K562 (cell line): ENCODE measurements at regions not wholly inside any gene's neighbourhood (a gene's known extent, or its start where the extent isn't known, plus 50 kb on each side); places are given as distances from the start of the nearest gene placed in this dataset.

Source experiments
- ATAC-seq: fragments of 200-7000 bp; cut with Tn5 transposase; 3 replicates; pipeline ENCODE4 v1.9.1; 2020; ENCODE audit warnings: moderate library complexity
- BruUV-seq: library from RNA; stranded (reverse); fragments of 400-500 nt; replicated peaks from 2 replicates; lab custom pipeline; 2021; lab: Mats Ljungman, UMichigan
- CTCF ChIA-PET: fragments of 300-600 bp; formaldehyde crosslinking; extraction: SDS; loops from one replicate; lab custom pipeline; 2021; ENCODE audit warnings: low intra/inter-chr PET ratio; lab: Yijun Ruan, JAX
- POLR2A ChIA-PET: fragments of 300-600, 350-650 bp; sonication (Branson Sonifier 250); formaldehyde crosslinking; extraction: SDS; loops from one replicate; lab custom pipeline; 2021; ENCODE audit warnings: antibody characterized with exemption, inconsistent platforms; lab: Yijun Ruan, JAX
- DNase-seq, 4 experiments: peaks; one replicate each; pipeline versions ENCODE4 v3.0.0 to v3.0.0-alpha.2; 2011 to 2018; ENCODE audit warnings: low spot score in 3 of 4, mixed read lengths in 3 of 4; ENCODE audit errors: extremely low read depth in 1 of 4
- FAIRE-seq: peaks from 2 replicates; lab custom pipeline; 2011; peaks lifted over from hg19 to GRCh38; lab: Jason Lieb, UNC
- H2AFZ ChIP-seq: 2 replicates; pipeline ENCODE4 v1.6.0; 2011; ENCODE audit warnings: low read depth, low read length, control low read depth, inconsistent platforms
- H3K27ac ChIP-seq: fragments of 200-600 bp; 3 replicates; pipeline ENCODE4 v1.8.0; 2011; ENCODE audit warnings: low read depth, mild to moderate bottlenecking, control low read depth, inconsistent platforms, low read length, moderate library complexity, mixed read lengths; ENCODE audit errors: extremely low read depth
- H3K27me3 ChIP-seq, 2 experiments: fragments of 300-600 bp in 1 of 2; 2 replicates in 1 of 2; 3 replicates in 1 of 2; pipeline versions ENCODE4 v1.6.0 to v1.8.0; 2011; ENCODE audit warnings: inconsistent platforms in 2 of 2, low read length in 2 of 2, mild to moderate bottlenecking in 1 of 2, mixed read lengths in 1 of 2, moderate library complexity in 1 of 2; ENCODE audit not compliant: control insufficient read depth in 2 of 2, insufficient read depth in 2 of 2
- H3K36me3 ChIP-seq: fragments of 300-600 bp; 3 replicates; pipeline ENCODE4 v1.8.0; 2011; ENCODE audit warnings: mild to moderate bottlenecking, low read length, inconsistent platforms; ENCODE audit not compliant: control insufficient read depth, insufficient read depth
- H3K4me1 ChIP-seq, 2 experiments: fragments of 200-600 bp in 1 of 2; replicated peaks in 1 of 2; 2 replicates in 1 of 2; 3 replicates in 1 of 2; pipeline versions ENCODE4 v1.5.1 to v1.8.0; 2011; ENCODE audit warnings: inconsistent platforms in 2 of 2, low read length in 2 of 2, mild to moderate bottlenecking in 1 of 2, mixed read lengths in 1 of 2, moderate library complexity in 1 of 2; ENCODE audit not compliant: control insufficient read depth in 2 of 2, insufficient read depth in 2 of 2
- H3K4me2 ChIP-seq: 2 replicates; pipeline ENCODE4 v1.6.1; 2011; ENCODE audit warnings: low read length, control low read depth, inconsistent platforms, mixed read lengths; ENCODE audit not compliant: insufficient read depth
- H3K4me3 ChIP-seq: fragments of 200-600 bp; sonication (generic), shearing (Covaris generic); 2 replicates; pipeline ENCODE4 v1.5.1; 2016; ENCODE audit warnings: control low read depth, inconsistent platforms
- H3K79me2 ChIP-seq: fragments of 200-600 bp; 3 replicates; pipeline ENCODE4 v1.8.0; 2011; ENCODE audit warnings: low read length, inconsistent platforms; ENCODE audit not compliant: control insufficient read depth, insufficient read depth
- H3K9ac ChIP-seq, 2 experiments: 2 replicates each; pipeline versions ENCODE4 v1.6.0 to v1.6.1; 2011; ENCODE audit warnings: low read depth in 2 of 2, low read length in 2 of 2, control low read depth in 1 of 2, inconsistent platforms in 1 of 2, mild to moderate bottlenecking in 1 of 2, mixed read lengths in 1 of 2; ENCODE audit not compliant: insufficient read depth in 1 of 2
- H3K9me1 ChIP-seq: one replicate; pipeline ENCODE4 v1.6.0; 2011; ENCODE audit warnings: inconsistent platforms, mild to moderate bottlenecking, low read length, moderate library complexity; ENCODE audit not compliant: control insufficient read depth, insufficient read depth
- H3K9me3 ChIP-seq: replicated peaks from 2 replicates; pipeline ENCODE4 v1.5.1; 2011; ENCODE audit warnings: low read depth, low read length, inconsistent platforms; ENCODE audit not compliant: control insufficient read depth, insufficient read depth
- H4K20me1 ChIP-seq: replicated peaks from 2 replicates; pipeline ENCODE4 v1.6.1; 2011; ENCODE audit warnings: low read length, inconsistent platforms, mixed read lengths; ENCODE audit not compliant: control insufficient read depth, insufficient read depth
- DMBX1 ChIP-seq: fragments of 250-450 bp; sonication (Bioruptor Pico); IDR thresholded peaks from 2 replicates; pipeline ENCODE4 v1.8.0; 2022; ENCODE audit warnings: inconsistent platforms, mild to moderate bottlenecking, moderate library complexity, borderline replicate concordance
- FOXA3 ChIP-seq, 2 experiments: fragments of 450-650 bp in 1 of 2; sonication (generic) in 1 of 2; formaldehyde crosslinking; IDR thresholded peaks in 1 of 2; conservative IDR thresholded peaks in 1 of 2; 2 replicates each; pipeline versions ENCODE4 v1.4.0 to v1.8.0; 2020 to 2022; ENCODE audit warnings: mild to moderate bottlenecking in 2 of 2, missing genetic modification reagents in 1 of 2
- KDM1A ChIP-seq, 2 experiments: fragments of 450-650 bp; IDR thresholded peaks; 2 replicates each; pipeline ENCODE4 v1.6.1; 2016; ENCODE audit warnings: mild to moderate bottlenecking in 2 of 2
- PHB ChIP-seq: fragments of 250-450 bp; sonication (Bioruptor Pico); IDR thresholded peaks from 2 replicates; pipeline ENCODE4 v1.5.0; 2021
- PRPF4 ChIP-seq: fragments of 200-400 bp; formaldehyde crosslinking; IDR thresholded peaks from one replicate; pipeline ENCODE4 v1.6.1; 2017; ENCODE audit warnings: low read length, low read depth, mild to moderate bottlenecking; ENCODE audit not compliant: insufficient read depth, poor library complexity, severe bottlenecking
- RUNX1 ChIP-seq: sonication (generic); IDR thresholded peaks from 2 replicates; pipeline ENCODE4 v1.6.1; 2016; ENCODE audit warnings: antibody characterized with exemption, low read depth
- SIRT6 ChIP-seq: IDR thresholded peaks from one replicate; pipeline ENCODE4 v1.6.1; 2012; ENCODE audit warnings: low read depth, mild to moderate bottlenecking, control low read depth, inconsistent platforms, low read length, moderate library complexity
- SMARCC2 ChIP-seq: fragments of 450-650 bp; IDR thresholded peaks from 2 replicates; pipeline ENCODE4 v1.6.1; 2017; ENCODE audit warnings: antibody characterized with exemption, moderate library complexity, mild to moderate bottlenecking, low read depth
- TAL1 ChIP-seq: fragments of 450-650 bp; IDR thresholded peaks from 2 replicates; pipeline ENCODE4 v1.6.1; 2016; ENCODE audit warnings: mild to moderate bottlenecking
- ZBTB49 ChIP-seq: sonication (generic); formaldehyde crosslinking; IDR thresholded peaks from 2 replicates; pipeline ENCODE4 v1.8.0; 2022; ENCODE audit warnings: missing genetic modification reagents, mild to moderate bottlenecking, borderline replicate concordance
- ZFP30 ChIP-seq: fragments of 250-450 bp; sonication (Bioruptor Pico); IDR thresholded peaks from 2 replicates; pipeline ENCODE4 v1.8.0; 2022; ENCODE audit warnings: moderate library complexity, mild to moderate bottlenecking, inconsistent platforms, borderline replicate concordance
- ZNF282 ChIP-seq: sonication (generic); formaldehyde crosslinking; IDR thresholded peaks from 2 replicates; pipeline ENCODE4 v1.8.1; 2023; ENCODE audit warnings: missing genetic modification reagents
- ZNF511 ChIP-seq: sonication (generic); formaldehyde crosslinking; IDR thresholded peaks from 2 replicates; pipeline ENCODE4 v1.8.0; 2022; ENCODE audit warnings: mild to moderate bottlenecking, missing genetic modification reagents
- ZNF644 ChIP-seq: fragments of 200-800 bp; sonication (Bioruptor generic); IDR thresholded peaks from 2 replicates; pipeline ENCODE4 v1.6.1; 2016; ENCODE audit warnings: low read depth, missing genetic modification characterization, missing compliant biosample characterization
- WGBS: fragments of 100-300 bp; shearing (Covaris generic); methylation state at CpG from one replicate; pipeline ENCODE4 v1.1.6; 2016; ENCODE audit warnings: low coverage, mixed read lengths; ENCODE audit not compliant: insufficient coverage; ENCODE audit errors: missing lambda C conversion rate; 5-methylcytosine and 5-hydroxymethylcytosine counted together
- in situ Hi-C: fragments of 300-500 bp; cut with MboI; formaldehyde crosslinking; loops from 4 replicates; pipeline ENCODE4 v1.15.0; 2018; ENCODE audit warnings: inconsistent platforms, mixed read lengths
- intact Hi-C: fragments of 100-400 bp; cut with micrococcal nuclease; formaldehyde crosslinking; loops from 2 replicates; pipeline ENCODE4 v1.14.2; 2022

GRCh38 chr16:79723583-79724168 lies 123.1 kb upstream of the MAF start:
- CTCF ChIA-PET: no interaction called here
- Histone ChIP-seq H3K27me3 (peaks cover 0 to 4% of the 10 kb centered on the region in 2 experiments; a peak in 1 of 5 replicates), H3K4me3 (no peak overlapping the region), H3K9ac (no peak overlapping the region), H3K4me1 (no peaks in the 10 kb centered on the region), H3K4me2 (no peak overlapping the region), H3K36me3 (no peaks in the 10 kb centered on the region), H2AFZ (no peak overlapping the region), H3K27ac (no peak overlapping the region), H3K79me2 (no peaks in the 10 kb centered on the region), H4K20me1 (no peaks in the 10 kb centered on the region), H3K9me3 (no peaks in the 10 kb centered on the region), H3K9me1 (no peaks in the 10 kb centered on the region)
- in situ Hi-C loops (no loop called here), intact Hi-C loops (no loop called here)
- POLR2A ChIA-PET: interaction anchor here (0.7 to 1.1 kb wide), 2 partner anchors 49 to 1927 kb away, joined by 3 to 4 read pairs; no protein-coding TSS in a partner anchor
- no TSS peak for BruUV-seq
- TF ChIP-seq SMARCC2 (no peak), TAL1 (no peak)
- ATAC-seq: no peak
- no peak for FAIRE-seq
- DNase-seq: no peak
- 11% methylated on average over 8 of the region's 8 CpGs for WGBS

GRCh38 chr16:79721270-79721669 lies 120.7 kb upstream of the MAF start:
- Histone ChIP-seq H3K9me1 (no peaks in the 10 kb centered on the region), H3K27me3 (peaks cover 0 to 4% of the 10 kb centered on the region in 2 experiments; a peak in 1 of 5 replicates), H3K4me1 (no peaks in the 10 kb centered on the region; a peak in 1 of 5 replicates), H3K27ac (no peak overlapping the region), H3K79me2 (no peaks in the 10 kb centered on the region), H3K9me3 (no peaks in the 10 kb centered on the region), H2AFZ (no peak overlapping the region), H3K4me3 (no peak overlapping the region), H3K9ac (no peak overlapping the region), H4K20me1 (no peaks in the 10 kb centered on the region), H3K4me2 (no peak overlapping the region), H3K36me3 (no peaks in the 10 kb centered on the region)
- no peak for DNase-seq
- FAIRE-seq: no peak
- intact Hi-C loops: no loop called here
- in situ Hi-C loops: no loop called here
- WGBS: 3% methylated on average over 6 of the region's 6 CpGs
- CTCF ChIA-PET: no interaction called here
- ATAC-seq: no peak
- BruUV-seq: no TSS peak
- POLR2A ChIA-PET: interaction anchor here (0.9 to 1.1 kb wide), 2 partner anchors 11 to 21 kb away, joined by 3 read pairs; no protein-coding TSS in a partner anchor
- no peak for TF ChIP-seq ZBTB49
- no peak for TF ChIP-seq PHB (CRISPR knock-in tag)
- TF ChIP-seq ZNF282 (CRISPR knock-in tag): no peak
- TF ChIP-seq FOXA3 (CRISPR knock-in tag; conservative IDR thresholded peaks at IDR 0.05 in 1 of 2, IDR thresholded peaks at IDR 0.05 in 1 of 2): no peak
- TF ChIP-seq RUNX1: no peak
- no peak for TF ChIP-seq ZNF511 (CRISPR knock-in tag)
- no peak for TF ChIP-seq PRPF4
- TF ChIP-seq KDM1A (IDR thresholded peaks at IDR 0.05): no peak
- TF ChIP-seq ZFP30: no peak
- no peak for TF ChIP-seq ZNF644 (tag)
- TF ChIP-seq SIRT6: no peak
- no peak for TF ChIP-seq DMBX1 (CRISPR knock-in tag)
